Ovary (tissue), 3 donors: ENCODE measurements at regions not wholly inside any gene's neighbourhood (a gene's known extent, or its start where the extent isn't known, plus 50 kb on each side); places are given as distances from the start of the nearest gene placed in this dataset.

ENCODE experiments used
- CTCF ChIP-seq, 3 donors: fragments of 450-650 bp in 2 of 3; fragments of 200-600 bp in 1 of 3; IDR thresholded peaks; one replicate each; pipeline versions ENCODE4 v1.5.1 to v1.8.0; 2016 to 2022; ENCODE audit warnings: antibody characterized with exemption in 3 of 3, mild to moderate bottlenecking in 1 of 3
- EP300 ChIP-seq: sonication (generic); formaldehyde crosslinking; IDR thresholded peaks from one replicate; pipeline ENCODE4 v1.6.1; 2017; ENCODE audit warnings: antibody characterized with exemption
- POLR2A ChIP-seq: fragments of 450-650 bp; IDR thresholded peaks from one replicate; pipeline ENCODE4 v1.6.1; 2017; ENCODE audit warnings: antibody characterized with exemption, mild to moderate bottlenecking, moderate library complexity
- donor health status: DM: no; HTN: no; CAD: no.

- no peak for TF ChIP-seq CTCF (IDR thresholded peaks at IDR 0.05)
- no peak for TF ChIP-seq EP300
- no peak for TF ChIP-seq POLR2A
Measured at GRCh38 chr2:186170693-186171092, 315.4 kb upstream of the ZC3H15 start.
